DND-41 (cell line): ENCODE measurements at regions not wholly inside any gene's neighbourhood (a gene's known extent, or its start where the extent isn't known, plus 50 kb on each side); places are given as distances from the start of the nearest gene placed in this dataset.

Source experiments
- ATAC-seq: fragments of 200-7000 bp; cut with Tn5 transposase; 3 replicates; pipeline ENCODE4 v1.9.1; 2021; ENCODE audit warnings: low read depth; ENCODE audit not compliant: insufficient read depth
- DNase-seq: peaks from one replicate; pipeline ENCODE4 v3.0.0-alpha.2; 2020
- H2AFZ ChIP-seq: 2 replicates; pipeline ENCODE4 v1.6.0; 2012; ENCODE audit warnings: low read depth, low read length
- H3K27ac ChIP-seq: 2 replicates; pipeline ENCODE4 v1.5.1; 2012; ENCODE audit warnings: low read length, inconsistent platforms
- H3K27me3 ChIP-seq: fragments of 200-600 bp; sonication (generic); 2 replicates; pipeline ENCODE4 v1.6.0; 2012; ENCODE audit warnings: low read length, mild to moderate bottlenecking, inconsistent platforms; ENCODE audit not compliant: insufficient read depth, poor library complexity
- H3K36me3 ChIP-seq: 2 replicates; pipeline ENCODE4 v1.5.1; 2012; ENCODE audit warnings: low read length, inconsistent platforms; ENCODE audit not compliant: insufficient read depth
- H3K4me1 ChIP-seq: 2 replicates; pipeline ENCODE4 v1.5.1; 2012; ENCODE audit warnings: mild to moderate bottlenecking, low read length; ENCODE audit not compliant: insufficient read depth
- H3K4me2 ChIP-seq: 2 replicates; pipeline ENCODE4 v1.6.0; 2012; ENCODE audit warnings: mild to moderate bottlenecking, moderate library complexity, low read length, inconsistent platforms; ENCODE audit not compliant: insufficient read depth
- H3K4me3 ChIP-seq, 2 experiments: fragments of 200-600 bp in 1 of 2; shearing (Covaris generic) in 1 of 2; 2 replicates each; pipeline ENCODE4 v1.5.1; 2012 to 2016; ENCODE audit warnings: inconsistent platforms in 2 of 2, low read length in 2 of 2, mild to moderate bottlenecking in 2 of 2, low read depth in 1 of 2, moderate library complexity in 1 of 2
- H3K79me2 ChIP-seq: 2 replicates; pipeline ENCODE4 v1.6.0; 2012; ENCODE audit warnings: low read length, inconsistent platforms; ENCODE audit not compliant: insufficient read depth
- H3K9ac ChIP-seq: 2 replicates; pipeline ENCODE4 v1.6.0; 2012; ENCODE audit warnings: low read depth, mild to moderate bottlenecking, inconsistent platforms, low read length, moderate library complexity
- H3K9me3 ChIP-seq: 2 replicates; pipeline ENCODE4 v1.5.1; 2012; ENCODE audit warnings: low read length, moderate library complexity, mild to moderate bottlenecking, inconsistent platforms; ENCODE audit not compliant: insufficient read depth, severe bottlenecking
- H4K20me1 ChIP-seq: 2 replicates; pipeline ENCODE4 v1.6.0; 2012; ENCODE audit warnings: low read length; ENCODE audit not compliant: insufficient read depth
- EZH2 ChIP-seq: IDR thresholded peaks from 3 replicates; pipeline ENCODE4 v1.6.1; 2012; ENCODE audit warnings: borderline replicate concordance, low read depth, mild to moderate bottlenecking, moderate library complexity, low read length, inconsistent platforms; ENCODE audit not compliant: severe bottlenecking
- TF ChIP-seq, protein P1 (sequence below): IDR thresholded peaks from 2 replicates; pipeline ENCODE4 v1.5.1; 2012; ENCODE audit warnings: borderline replicate concordance, low read length, moderate library complexity, mild to moderate bottlenecking; ENCODE audit not compliant: poor library complexity, severe bottlenecking; ENCODE audit errors: extremely low read depth

DNA sequence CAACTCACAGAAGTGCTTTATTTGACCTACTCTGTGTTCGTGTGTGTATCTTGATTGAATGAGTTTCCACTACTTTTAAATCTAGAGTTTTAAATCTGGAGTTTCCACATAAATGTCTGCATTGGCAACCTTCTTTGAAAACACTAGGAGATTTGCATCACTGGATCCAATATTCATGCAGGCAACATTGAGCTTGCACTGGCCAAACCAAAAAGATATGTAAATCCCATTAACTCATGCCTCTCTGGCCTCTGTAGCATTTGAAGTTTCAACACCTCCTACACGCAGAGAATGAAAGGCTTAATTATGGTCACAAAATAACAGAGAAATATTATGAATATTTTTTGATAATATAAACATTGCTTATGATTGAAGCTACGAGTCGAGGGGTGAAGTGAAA, 178.6 kb downstream of the DUSP6 start:
- TF ChIP-seq, protein P1, sequence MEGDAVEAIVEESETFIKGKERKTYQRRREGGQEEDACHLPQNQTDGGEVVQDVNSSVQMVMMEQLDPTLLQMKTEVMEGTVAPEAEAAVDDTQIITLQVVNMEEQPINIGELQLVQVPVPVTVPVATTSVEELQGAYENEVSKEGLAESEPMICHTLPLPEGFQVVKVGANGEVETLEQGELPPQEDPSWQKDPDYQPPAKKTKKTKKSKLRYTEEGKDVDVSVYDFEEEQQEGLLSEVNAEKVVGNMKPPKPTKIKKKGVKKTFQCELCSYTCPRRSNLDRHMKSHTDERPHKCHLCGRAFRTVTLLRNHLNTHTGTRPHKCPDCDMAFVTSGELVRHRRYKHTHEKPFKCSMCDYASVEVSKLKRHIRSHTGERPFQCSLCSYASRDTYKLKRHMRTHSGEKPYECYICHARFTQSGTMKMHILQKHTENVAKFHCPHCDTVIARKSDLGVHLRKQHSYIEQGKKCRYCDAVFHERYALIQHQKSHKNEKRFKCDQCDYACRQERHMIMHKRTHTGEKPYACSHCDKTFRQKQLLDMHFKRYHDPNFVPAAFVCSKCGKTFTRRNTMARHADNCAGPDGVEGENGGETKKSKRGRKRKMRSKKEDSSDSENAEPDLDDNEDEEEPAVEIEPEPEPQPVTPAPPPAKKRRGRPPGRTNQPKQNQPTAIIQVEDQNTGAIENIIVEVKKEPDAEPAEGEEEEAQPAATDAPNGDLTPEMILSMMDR, result no peak
- TF ChIP-seq EZH2, result no peak
- H3K4me2 ChIP-seq, result no peak overlapping the region
- no peaks in the 10 kb centered on the region for H3K9me3 ChIP-seq
- H4K20me1 ChIP-seq, result no peaks in the 10 kb centered on the region
- no peaks in the 10 kb centered on the region for H3K4me1 ChIP-seq
- no peaks in the 10 kb centered on the region for H3K27me3 ChIP-seq
- no peak for ATAC-seq
- H3K4me3 ChIP-seq, result no peak overlapping the region
- H3K27ac ChIP-seq, result no peak overlapping the region
- DNase-seq, result no peak
- no peak overlapping the region for H2AFZ ChIP-seq
- no peaks in the 10 kb centered on the region for H3K36me3 ChIP-seq
- no peak overlapping the region for H3K9ac ChIP-seq
- no peaks in the 10 kb centered on the region for H3K79me2 ChIP-seq

DNA sequence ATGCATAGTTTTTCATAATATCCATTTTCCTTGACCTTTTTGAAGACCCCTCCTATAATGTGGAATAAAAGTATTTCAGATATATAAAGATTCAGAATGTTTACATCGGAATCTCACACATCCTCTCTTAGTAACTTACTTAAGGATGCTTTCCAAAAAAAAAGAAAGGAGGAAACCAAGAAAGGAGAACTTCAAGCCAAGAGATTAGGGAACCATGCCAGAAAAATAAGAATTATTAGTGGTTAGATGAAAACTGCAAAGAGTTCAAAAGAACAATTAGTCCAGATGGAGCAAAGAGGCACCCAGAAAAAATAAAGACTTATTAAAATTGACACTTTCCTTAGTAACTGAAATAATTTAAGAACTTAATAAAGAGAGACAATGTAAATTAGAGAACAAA, 179.2 kb downstream of the DUSP6 start:
- Histone ChIP-seq H3K79me2 (no peaks in the 10 kb centered on the region), H3K9me3 (no peaks in the 10 kb centered on the region), H3K27me3 (no peaks in the 10 kb centered on the region), H2AFZ (no peak overlapping the region), H3K36me3 (no peaks in the 10 kb centered on the region), H3K4me3 (no peak overlapping the region), H4K20me1 (no peaks in the 10 kb centered on the region), H3K4me2 (no peak overlapping the region), H3K27ac (no peak overlapping the region), H3K4me1 (no peaks in the 10 kb centered on the region), H3K9ac (no peak overlapping the region)
- ATAC-seq (no peak), DNase-seq (no peak)
- TF ChIP-seq, protein P1, result no peak
- TF ChIP-seq EZH2, result no peak

GRCh38 chr12:89172224-89172623, 180.1 kb downstream of the DUSP6 start:
- Histone ChIP-seq H3K36me3 (no peaks in the 10 kb centered on the region), H3K79me2 (no peaks in the 10 kb centered on the region), H3K9me3 (no peaks in the 10 kb centered on the region), H3K4me3 (no peak overlapping the region), H3K27ac (no peak overlapping the region), H2AFZ (no peak overlapping the region), H4K20me1 (no peaks in the 10 kb centered on the region), H3K9ac (no peak overlapping the region), H3K4me1 (no peaks in the 10 kb centered on the region), H3K4me2 (no peak overlapping the region), H3K27me3 (no peaks in the 10 kb centered on the region)
- TF ChIP-seq, protein P1, result no peak
- TF ChIP-seq EZH2, result no peak
- DNase-seq, result no peak
- ATAC-seq, result no peak

DNA sequence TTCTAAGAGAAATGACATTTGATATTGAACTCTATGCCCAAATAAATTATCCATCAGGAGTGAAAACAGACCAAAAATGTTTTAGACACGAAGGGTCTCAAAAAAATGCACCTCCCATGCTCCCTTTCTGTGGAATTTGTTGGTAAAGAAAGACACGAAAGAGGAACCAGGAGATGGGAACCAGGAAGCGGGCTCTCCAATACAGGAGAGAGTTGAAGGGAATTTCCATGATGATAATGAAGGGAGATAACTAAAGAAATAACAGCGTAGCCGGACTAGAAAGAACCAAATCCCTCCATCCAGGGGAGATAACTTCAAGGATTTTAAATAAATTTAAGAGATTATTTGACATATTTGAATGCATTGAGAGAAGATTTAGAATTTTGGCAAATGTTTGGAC, 183.0 kb downstream of the DUSP6 start:
- Histone ChIP-seq H3K4me3 (no peak overlapping the region), H2AFZ (no peak overlapping the region), H3K4me1 (peaks cover 14% of the 10 kb centered on the region), H3K4me2 (no peak overlapping the region), H4K20me1 (no peaks in the 10 kb centered on the region), H3K36me3 (no peaks in the 10 kb centered on the region), H3K9me3 (no peaks in the 10 kb centered on the region), H3K79me2 (no peaks in the 10 kb centered on the region), H3K27me3 (no peaks in the 10 kb centered on the region), H3K27ac (no peak overlapping the region), H3K9ac (no peak overlapping the region)
- DNase-seq (no peak), ATAC-seq (no peak)
- TF ChIP-seq, protein P1, result no peak
- no peak for TF ChIP-seq EZH2
